ENCODE measurements at regions not wholly inside any gene's neighbourhood (a gene's known extent, or its start where the extent isn't known, plus 50 kb on each side); places are given as distances from the start of the nearest gene placed in this dataset.

- DNase-seq = no peak
Measured at GRCh38 chr5:56291079-56291643, 58.0 kb upstream of the ANKRD55 start.

- DNase-seq = no peak
Measured at GRCh38 chr5:56290378-56291078, 57.4 kb upstream of the ANKRD55 start.

- no peak for DNase-seq
Measured at GRCh38 chr5:56289602-56289987, 56.5 kb upstream of the ANKRD55 start.

GRCh38 chr5:56288873-56289601, 55.9 kb upstream of the ANKRD55 start:
- DNase-seq = no peak

GRCh38 chr5:56286015-56286884, 53.1 kb upstream of the ANKRD55 start:
- no peak for DNase-seq

- DNase-seq = no peak
Measured at GRCh38 chr5:56282951-56283350, 49.8 kb upstream of the ANKRD55 start.

Measured in dermis blood vessel endothelial cell (primary cell).